ENCODE measurements at regions not wholly inside any gene's neighbourhood (a gene's known extent, or its start where the extent isn't known, plus 50 kb on each side); places are given as distances from the start of the nearest gene placed in this dataset.
"Not testable (repeated sequence)": the region's sequence is repeated elsewhere in the genome, so short reads cannot be mapped to it uniquely, and the experiment has no call there.

GRCh38 chr17:62322313-62322712, 58.0 kb upstream of the EFCAB3 start:
- no peak for TF ChIP-seq CTCF (IDR thresholded peaks at IDR 0.05; ENCODE audit: extremely low read depth, insufficient read depth, missing control alignments)
- in situ Hi-C loops (cut with MboI; ENCODE audit: low pct_unique_long_range_greater_than_20kb, low sequenced_read_pairs, unreplicated experiment), result no loop called here
- no peak for DNase-seq (ENCODE audit: low spot score)

GRCh38 chr17:62321451-62321850, 58.9 kb upstream of the EFCAB3 start:
- no peak for DNase-seq (ENCODE audit: low spot score)
- in situ Hi-C loops (cut with MboI; ENCODE audit: low pct_unique_long_range_greater_than_20kb, low sequenced_read_pairs, unreplicated experiment), result no loop called here

GRCh38 chr17:62319846-62320245, 60.5 kb upstream of the EFCAB3 start:
- no peak for DNase-seq (ENCODE audit: low spot score)
- in situ Hi-C loops (cut with MboI; ENCODE audit: low pct_unique_long_range_greater_than_20kb, low sequenced_read_pairs, unreplicated experiment), result no loop called here
- no peak for TF ChIP-seq CTCF (IDR thresholded peaks at IDR 0.05; ENCODE audit: extremely low read depth, insufficient read depth, missing control alignments)

More at GRCh38 chr17:62321451-62321850, 58.9 kb upstream of the EFCAB3 start:
- no peak for TF ChIP-seq CTCF (IDR thresholded peaks at IDR 0.05; ENCODE audit: extremely low read depth, insufficient read depth, missing control alignments)

GRCh38 chr17:62309396-62309795, 71.0 kb upstream of the EFCAB3 start:
- in situ Hi-C loops (cut with MboI; ENCODE audit: low pct_unique_long_range_greater_than_20kb, low sequenced_read_pairs, unreplicated experiment), result no loop called here
- TF ChIP-seq CTCF (IDR thresholded peaks at IDR 0.05; ENCODE audit: extremely low read depth, insufficient read depth, missing control alignments), result no peak
- DNase-seq (ENCODE audit: low spot score), result no peak

- TF ChIP-seq CTCF (IDR thresholded peaks at IDR 0.05; ENCODE audit: extremely low read depth, insufficient read depth, missing control alignments), result no peak
- no peak for DNase-seq (ENCODE audit: low spot score)
- in situ Hi-C loops (cut with MboI; ENCODE audit: low pct_unique_long_range_greater_than_20kb, low sequenced_read_pairs, unreplicated experiment), result no loop called here
These were observed 73.2 kb upstream of the EFCAB3 start for GRCh38 chr17:62307196-62307595.

GRCh38 chr17:62303476-62303875, 76.9 kb upstream of the EFCAB3 start:
- DNase-seq (ENCODE audit: low spot score), result no peak
- in situ Hi-C loops (cut with MboI; ENCODE audit: low pct_unique_long_range_greater_than_20kb, low sequenced_read_pairs, unreplicated experiment), result no loop called here
- no peak for TF ChIP-seq CTCF (IDR thresholded peaks at IDR 0.05; ENCODE audit: extremely low read depth, insufficient read depth, missing control alignments)

- TF ChIP-seq CTCF (IDR thresholded peaks at IDR 0.05; ENCODE audit: extremely low read depth, insufficient read depth, missing control alignments), result no peak
- in situ Hi-C loops (cut with MboI; ENCODE audit: low pct_unique_long_range_greater_than_20kb, low sequenced_read_pairs, unreplicated experiment), result no loop called here
- DNase-seq (ENCODE audit: low spot score), result no peak
These were observed 79.7 kb upstream of the EFCAB3 start for GRCh38 chr17:62300697-62301096.

GRCh38 chr17:62275290-62275689, 105.1 kb upstream of the EFCAB3 start:
- DNase-seq (ENCODE audit: low spot score); in situ Hi-C loops (cut with MboI; ENCODE audit: low pct_unique_long_range_greater_than_20kb, low sequenced_read_pairs, unreplicated experiment): not testable (repeated sequence)

- in situ Hi-C loops (cut with MboI; ENCODE audit: low pct_unique_long_range_greater_than_20kb, low sequenced_read_pairs, unreplicated experiment); DNase-seq (ENCODE audit: low spot score): not testable (repeated sequence)
These were observed 112.0 kb upstream of the EFCAB3 start for GRCh38 chr17:62268361-62268760.

GRCh38 chr17:62264974-62265373, 115.4 kb upstream of the EFCAB3 start:
- in situ Hi-C loops (cut with MboI; ENCODE audit: low pct_unique_long_range_greater_than_20kb, low sequenced_read_pairs, unreplicated experiment), result not testable (repeated sequence)

More at GRCh38 chr17:62264974-62265373, 115.4 kb upstream of the EFCAB3 start:
- not testable (repeated sequence) for DNase-seq (ENCODE audit: low spot score)
